GM18508 (cell line): ENCODE measurements at regions not wholly inside any gene's neighbourhood (a gene's known extent, or its start where the extent isn't known, plus 50 kb on each side); places are given as distances from the start of the nearest gene placed in this dataset.

ENCODE experiments used
- ATAC-seq: cut with Tn5 transposase; IDR thresholded peaks from one replicate; pipeline ENCODE4 v1.9.1; 2021; ENCODE audit warnings: moderate number of reproducible peaks; ENCODE audit not compliant: insufficient read depth, unreplicated experiment

DNA sequence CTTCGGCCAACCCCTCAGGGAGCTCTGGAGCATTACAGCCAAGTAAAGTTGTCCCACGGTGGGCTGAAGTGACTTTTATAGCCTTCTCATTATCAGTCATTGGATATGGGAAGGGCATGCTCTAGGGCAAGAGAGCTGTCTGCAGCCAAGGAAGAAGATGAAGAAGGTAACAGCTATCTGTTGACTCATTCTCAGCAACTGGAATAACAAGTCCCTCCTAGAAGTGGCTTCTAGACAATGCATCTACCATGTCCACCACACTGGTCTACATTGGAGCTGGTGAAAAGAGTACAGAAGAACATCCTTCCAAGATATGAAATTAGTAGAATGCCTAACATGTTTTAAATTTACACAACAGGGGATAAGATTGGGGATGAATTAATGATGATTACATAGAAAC lies 524.2 kb downstream of the ACTL7B start:
- ATAC-seq: no peak

- ATAC-seq: no peak
These were observed 530.4 kb downstream of the ACTL7B start for GRCh38 chr9:108325406-108325805.

GRCh38 chr9:108323615-108324014 lies 532.2 kb downstream of the ACTL7B start:
- no peak for ATAC-seq

DNA sequence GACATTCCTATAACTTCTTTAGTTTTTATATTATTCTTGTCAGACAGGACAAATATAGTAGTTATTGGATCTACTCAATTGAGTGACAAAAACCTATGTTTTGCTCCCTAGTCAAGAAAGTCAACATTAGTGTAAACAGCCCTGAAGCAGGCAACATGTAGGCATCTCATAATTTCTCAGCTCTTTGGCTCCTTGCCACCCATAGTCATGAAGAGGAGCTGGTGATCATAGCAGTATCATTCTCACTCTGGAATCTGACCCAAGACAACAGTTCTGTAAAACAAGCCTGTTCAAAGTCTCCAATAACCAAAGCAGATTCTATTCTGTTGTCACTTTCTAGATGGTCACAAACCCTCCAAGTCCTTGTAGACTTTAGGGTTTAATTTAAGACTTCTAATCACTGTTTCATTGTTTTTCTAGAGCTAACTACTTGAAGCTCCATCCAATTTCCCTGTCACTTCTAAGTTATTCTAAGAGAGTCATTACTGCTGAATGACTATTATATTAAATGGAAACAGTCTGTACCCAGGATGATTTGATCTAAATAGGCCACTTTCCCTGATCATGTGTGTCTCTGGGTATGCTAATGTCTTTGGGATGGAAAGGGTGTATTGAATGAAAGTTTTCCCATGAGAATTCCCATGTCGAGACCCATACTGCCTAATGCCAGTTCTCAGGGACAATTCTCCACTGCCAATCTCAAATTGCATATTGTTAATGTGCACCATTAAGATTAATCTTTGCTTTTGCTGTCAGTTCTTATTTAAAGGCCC lies 533.3 kb downstream of the ACTL7B start:
- ATAC-seq: no peak

GRCh38 chr9:108316630-108317029 lies 539.2 kb downstream of the ACTL7B start:
- no peak for ATAC-seq

DNA sequence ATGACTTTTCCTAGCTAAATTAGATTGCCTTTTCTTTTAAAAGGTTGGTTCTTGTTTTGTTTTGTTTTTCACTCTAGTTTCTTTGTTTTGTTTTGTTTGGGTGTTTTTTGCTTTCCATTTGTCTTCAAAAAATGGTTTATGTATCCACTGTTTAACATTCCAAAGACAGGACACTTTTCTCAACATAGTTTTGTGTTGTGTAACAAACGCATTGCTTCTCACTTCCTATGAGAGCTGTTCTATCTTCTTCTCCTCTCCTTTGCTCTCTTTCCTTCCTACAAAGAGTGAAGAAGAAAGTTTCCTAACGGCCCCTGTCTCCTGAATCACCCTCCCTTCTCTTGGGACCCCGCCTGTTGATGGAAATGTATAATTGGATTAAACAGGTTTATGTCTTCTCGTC lies 539.7 kb downstream of the ACTL7B start:
- no peak for ATAC-seq

GRCh38 chr9:108311745-108312144 lies 544.0 kb downstream of the ACTL7B start:
- no peak for ATAC-seq

DNA sequence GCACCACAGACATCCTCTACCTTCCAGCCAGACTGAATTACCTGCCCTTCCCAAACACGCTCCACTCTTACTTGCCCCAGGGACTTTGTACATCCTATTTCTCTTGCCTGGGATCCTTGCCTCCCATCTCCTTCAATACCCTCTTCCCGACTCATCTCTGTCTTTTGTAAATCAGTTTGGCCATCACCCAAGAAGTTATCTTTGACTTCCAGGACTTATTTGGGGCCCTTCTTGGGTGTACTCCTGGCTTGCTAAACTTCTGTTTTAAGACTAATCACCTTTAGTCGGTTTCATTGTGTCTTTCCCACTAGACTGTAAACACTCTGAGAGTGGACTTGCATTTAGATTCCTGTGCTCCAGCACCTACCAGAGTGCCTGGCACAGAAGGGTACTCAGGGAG lies 545.6 kb downstream of the ACTL7B start:
- ATAC-seq: no peak

GRCh38 chr9:108300306-108301287 lies 555.2 kb downstream of the ACTL7B start:
- ATAC-seq: no peak

- ATAC-seq: no peak
These were observed 558.7 kb downstream of the ACTL7B start for GRCh38 chr9:108297073-108297472.

DNA sequence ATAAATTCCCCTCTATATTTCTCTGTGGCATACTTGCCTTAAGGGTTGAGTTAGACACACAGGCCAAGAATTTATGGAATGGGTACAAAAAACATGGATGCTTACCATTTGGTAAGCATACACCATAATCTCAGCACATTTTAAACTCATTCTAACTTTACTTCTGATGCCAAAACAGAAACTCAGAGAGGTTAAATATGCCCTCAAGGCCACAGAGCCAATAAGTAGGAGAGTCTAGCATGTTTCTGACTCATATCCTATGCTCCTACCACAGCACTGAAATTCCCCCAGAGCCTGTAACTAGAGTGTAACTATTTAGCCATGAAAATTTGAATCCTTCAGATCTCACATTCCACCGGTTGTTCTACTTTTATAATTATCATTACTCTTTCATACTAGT lies 559.7 kb downstream of the ACTL7B start:
- ATAC-seq: no peak

GRCh38 chr9:108291586-108291932 lies 564.2 kb downstream of the ACTL7B start:
- ATAC-seq: no peak

DNA sequence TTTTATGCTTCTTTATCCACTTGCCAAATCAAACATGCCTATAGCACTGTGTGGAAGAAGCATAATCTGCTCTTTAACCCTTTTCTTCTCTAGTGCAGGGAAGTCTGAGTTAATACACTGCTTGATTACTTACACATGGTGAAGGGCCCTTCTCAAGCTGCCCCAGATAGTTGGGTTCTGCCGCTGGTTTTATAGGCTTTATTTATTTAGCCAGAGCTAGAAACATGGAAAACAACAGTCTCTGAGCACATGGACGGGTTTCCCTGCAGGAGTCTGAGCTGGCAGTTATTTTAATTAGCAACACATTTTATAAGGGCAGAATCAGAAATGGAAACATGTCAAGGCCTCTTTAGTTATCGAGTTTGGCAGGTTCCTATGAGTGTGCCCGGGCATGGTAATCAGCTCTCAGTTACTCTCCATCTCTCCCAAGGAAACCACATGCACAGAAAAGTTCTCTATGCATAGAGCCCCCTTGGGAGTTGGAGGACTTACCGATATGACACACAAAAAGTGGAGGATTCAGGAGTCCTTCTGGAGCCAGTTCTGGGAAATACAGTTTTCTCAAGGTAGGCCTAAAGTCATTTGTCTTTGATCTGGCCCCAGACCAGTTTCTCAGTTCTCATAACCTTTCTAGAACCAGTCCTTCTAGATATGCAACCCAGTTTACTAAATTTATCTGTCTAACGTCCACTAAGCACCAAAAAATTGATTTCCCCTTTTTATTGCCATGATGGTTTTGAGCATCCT lies 564.8 kb downstream of the ACTL7B start:
- no peak for ATAC-seq

DNA sequence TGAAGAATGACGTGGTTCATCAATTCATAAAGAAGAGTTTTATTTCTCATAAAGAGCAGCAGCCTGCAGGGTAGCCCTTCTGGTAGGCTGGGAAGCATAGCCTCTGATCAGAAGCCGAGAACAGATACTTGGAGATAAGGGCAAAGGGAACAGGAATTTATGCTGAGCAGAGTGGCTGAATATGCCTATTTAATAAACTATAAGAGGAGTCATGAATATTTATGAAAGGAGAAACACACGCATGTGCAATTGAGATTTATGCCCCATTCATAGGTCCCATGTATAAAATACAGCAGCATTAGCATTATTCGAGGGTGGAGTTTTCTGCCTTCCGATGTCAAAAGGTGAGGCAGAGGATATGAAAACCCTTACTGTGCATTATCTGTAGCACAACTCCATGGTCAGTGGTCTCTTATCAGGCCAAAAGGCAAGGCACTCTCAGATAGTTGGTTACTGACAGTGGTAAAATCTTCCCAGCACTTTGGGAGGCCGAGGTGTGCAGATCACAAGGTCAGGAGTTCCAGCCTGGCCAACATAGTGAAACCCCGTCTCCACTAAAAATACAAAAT lies 569.1 kb downstream of the ACTL7B start:
- no peak for ATAC-seq

GRCh38 chr9:108283696-108284095 lies 572.1 kb downstream of the ACTL7B start:
- no peak for ATAC-seq

DNA sequence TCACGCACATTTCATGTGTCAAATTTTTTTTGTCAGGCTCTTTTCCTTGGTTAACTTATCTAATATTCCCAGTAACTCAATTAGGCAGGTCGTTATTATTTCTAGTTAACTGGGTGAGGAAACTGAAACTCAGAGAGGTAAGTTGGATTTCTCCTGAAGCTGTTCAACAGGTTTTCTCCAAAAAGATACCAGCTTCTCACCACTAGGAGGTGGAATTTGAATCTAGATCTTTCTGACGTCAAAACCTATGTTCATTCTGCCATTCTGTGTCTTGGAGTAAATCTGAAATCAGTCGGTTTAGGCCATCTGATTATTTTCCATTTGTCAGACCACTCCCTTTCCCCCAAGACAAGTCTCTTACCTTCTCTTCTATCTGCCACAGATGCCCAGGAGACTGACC lies 572.9 kb downstream of the ACTL7B start:
- no peak for ATAC-seq

DNA sequence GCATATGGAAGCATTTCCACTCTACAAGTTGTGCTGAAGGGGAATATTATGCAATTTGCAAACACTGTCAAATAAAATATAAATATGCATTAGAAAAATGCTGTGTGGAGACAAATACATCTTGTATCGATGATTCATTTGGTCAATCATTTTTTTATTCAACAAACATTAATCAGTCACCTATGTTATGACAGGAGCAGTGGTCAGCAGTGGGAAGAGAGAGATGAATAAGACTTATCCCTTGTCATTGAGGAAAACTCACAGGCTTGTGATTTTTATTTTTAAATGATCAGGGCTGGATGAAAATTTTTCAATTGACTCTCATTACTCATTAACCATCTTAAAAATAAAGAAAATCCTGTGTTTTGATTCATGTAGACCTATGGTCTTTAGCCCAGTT lies 574.1 kb downstream of the ACTL7B start:
- ATAC-seq: no peak

GRCh38 chr9:108278341-108278740 lies 577.4 kb downstream of the ACTL7B start:
- no peak for ATAC-seq

DNA sequence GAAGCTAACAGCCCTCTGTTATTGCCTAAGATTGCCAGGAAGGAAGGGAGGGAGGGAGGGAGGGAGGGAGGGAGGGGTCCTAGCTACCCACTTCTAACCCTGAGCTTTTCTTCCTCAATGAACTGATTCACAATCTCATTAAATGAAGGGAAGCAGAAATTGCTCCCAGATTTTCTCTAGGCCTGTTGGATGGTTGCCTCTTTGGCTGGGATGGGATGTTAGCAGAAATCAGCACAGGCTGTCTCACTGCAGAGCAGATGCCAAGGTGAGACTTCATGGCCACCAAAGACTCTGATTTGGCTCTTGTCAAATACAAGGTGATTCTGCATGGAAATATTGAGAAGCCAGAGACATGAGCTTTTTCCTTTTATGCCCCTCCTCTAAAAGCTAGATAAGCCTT lies 578.6 kb downstream of the ACTL7B start:
- no peak for ATAC-seq

- ATAC-seq: no peak
These were observed 579.9 kb downstream of the ACTL7B start for GRCh38 chr9:108275906-108276305.
